PC-9 (cell line): ENCODE measurements at regions not wholly inside any gene's neighbourhood (a gene's known extent, or its start where the extent isn't known, plus 50 kb on each side); places are given as distances from the start of the nearest gene placed in this dataset.

Experiments
- BruUV-seq: library from RNA; stranded (reverse); fragments of 400-500 nt; replicated peaks from 2 replicates; lab custom pipeline; 2021; lab: Mats Ljungman, UMichigan
- CTCF ChIA-PET: fragments of 300-600 bp; sonication (Branson Sonifier 250); formaldehyde crosslinking; loops from one replicate; lab custom pipeline; 2022; ENCODE audit warnings: antibody characterized with exemption; lab: Charles Lee
- POLR2A ChIA-PET: fragments of 300-600 bp; sonication (Branson Sonifier 250); formaldehyde crosslinking; loops from one replicate; lab custom pipeline; 2022; ENCODE audit warnings: antibody characterized with exemption; ENCODE audit not compliant: unreplicated experiment; lab: Charles Lee
- DNase-seq, 2 experiments: peaks; one replicate each; pipeline versions ENCODE4 v3.0.0 to v3.0.0-alpha.2; 2015 to 2022; ENCODE audit warnings: mixed read lengths in 1 of 2
- H2AFZ ChIP-seq: fragments of 200-600 bp; sonication (generic); 2 replicates; pipeline ENCODE4 v1.8.1; 2017; ENCODE audit warnings: antibody characterized with exemption
- H3F3A ChIP-seq: fragments of 200-600 bp; sonication (generic); 2 replicates; pipeline ENCODE4 v1.8.1; 2017; ENCODE audit warnings: antibody characterized with exemption, mild to moderate bottlenecking, low read depth; ENCODE audit not compliant: insufficient read depth
- H3K27ac ChIP-seq: fragments of 200-600 bp; sonication (generic); 2 replicates; pipeline ENCODE4 v1.6.1; 2016; ENCODE audit warnings: mixed run types
- H3K27me3 ChIP-seq: fragments of 200-600 bp; sonication (generic); 2 replicates; pipeline ENCODE4 v1.6.1; 2016; ENCODE audit warnings: low read depth, mixed run types; ENCODE audit not compliant: insufficient read depth
- H3K36me3 ChIP-seq: fragments of 200-600 bp; sonication (generic); 2 replicates; pipeline ENCODE4 v1.6.1; 2016; ENCODE audit warnings: low read depth, mixed run types
- H3K4me1 ChIP-seq: fragments of 200-600 bp; sonication (generic); replicated peaks from 2 replicates; pipeline ENCODE4 v1.6.1; 2016; ENCODE audit warnings: mixed run types; ENCODE audit not compliant: insufficient read depth
- H3K4me2 ChIP-seq: fragments of 200-600 bp; sonication (generic); 2 replicates; pipeline ENCODE4 v1.6.1; 2017; ENCODE audit warnings: mixed run types
- H3K4me3 ChIP-seq: fragments of 200-600 bp; sonication (generic); 2 replicates; pipeline ENCODE4 v1.6.1; 2016; ENCODE audit warnings: mixed run types
- H3K79me2 ChIP-seq: fragments of 200-600 bp; sonication (generic); 2 replicates; pipeline ENCODE4 v1.6.1; 2017; ENCODE audit warnings: low read depth, mixed run types
- H3K9me2 ChIP-seq: fragments of 200-600 bp; sonication (generic); 2 replicates; pipeline ENCODE4 v1.8.1; 2017; ENCODE audit warnings: mild to moderate bottlenecking; ENCODE audit not compliant: insufficient read depth
- H3K9me3 ChIP-seq: fragments of 200-600 bp; sonication (generic); 2 replicates; pipeline ENCODE4 v1.8.1; 2016; ENCODE audit warnings: low read depth; ENCODE audit not compliant: insufficient read depth
- H4K20me1 ChIP-seq: fragments of 200-600 bp; sonication (generic); 2 replicates; pipeline ENCODE4 v1.8.1; 2017; ENCODE audit not compliant: insufficient read depth
- CTCF ChIP-seq: fragments of 200-600 bp; sonication (generic); conservative IDR thresholded peaks from 2 replicates; pipeline ENCODE4 v1.6.1; 2017; ENCODE audit warnings: mixed run types, antibody characterized with exemption, mild to moderate bottlenecking, moderate library complexity
- EZH2 ChIP-seq: fragments of 200-600 bp; sonication (generic); IDR thresholded peaks from 2 replicates; pipeline ENCODE4 v1.8.0; 2017; ENCODE audit warnings: antibody characterized with exemption, low read depth
- intact Hi-C: fragments of 100-400 bp; cut with micrococcal nuclease; formaldehyde crosslinking; loops from one replicate; pipeline ENCODE4 v1.10.0; 2022; ENCODE audit not compliant: unreplicated experiment

- no peak for DNase-seq
- no peaks in the 10 kb centered on the region for H3K36me3 ChIP-seq
- no peak overlapping the region for H3K4me2 ChIP-seq
- BruUV-seq = no TSS peak
- H2AFZ ChIP-seq = no peak overlapping the region
- no peaks in the 10 kb centered on the region for H3K4me1 ChIP-seq
- intact Hi-C loops = no loop called here
- ChIA-PET CTCF (no interaction called here), POLR2A (no interaction called here)
- H3K9me3 ChIP-seq = no peaks in the 10 kb centered on the region
- H3K4me3 ChIP-seq = no peak overlapping the region
- H3K27me3 ChIP-seq = peaks cover 45% of the 10 kb centered on the region
- TF ChIP-seq EZH2 (no peak), CTCF (no peak)
- no peak overlapping the region for H3K27ac ChIP-seq
- peaks cover 7% of the 10 kb centered on the region; the same call in 1 of the 2 replicates for H3F3A ChIP-seq
- H4K20me1 ChIP-seq = no peaks in the 10 kb centered on the region
- no peaks in the 10 kb centered on the region for H3K79me2 ChIP-seq
- no peaks in the 10 kb centered on the region for H3K9me2 ChIP-seq
Measured at GRCh38 chr6:168383062-168383854, 57.7 kb upstream of the SMOC2 start.

- POLR2A ChIA-PET = no interaction called here
Measured at GRCh38 chr6:168384045-168385036, 56.6 kb upstream of the SMOC2 start.

More at GRCh38 chr6:168384045-168385036, 56.6 kb upstream of the SMOC2 start:
- H3K9me3 ChIP-seq = no peaks in the 10 kb centered on the region
- peaks cover 56% of the 10 kb centered on the region for H3K27me3 ChIP-seq
- H3K79me2 ChIP-seq = no peaks in the 10 kb centered on the region
- H3K36me3 ChIP-seq = no peaks in the 10 kb centered on the region
- H2AFZ ChIP-seq = no peak overlapping the region
- H3K4me3 ChIP-seq = no peak overlapping the region
- intact Hi-C loops = no loop called here
- H3K9me2 ChIP-seq = no peaks in the 10 kb centered on the region
- no peaks in the 10 kb centered on the region for H3K4me1 ChIP-seq
- no peak overlapping the region for H3K27ac ChIP-seq
- CTCF ChIA-PET = no interaction called here
- BruUV-seq = no TSS peak
- no peak overlapping the region for H3K4me2 ChIP-seq
- peaks cover 7% of the 10 kb centered on the region; the same call in 1 of the 2 replicates for H3F3A ChIP-seq
- DNase-seq = no peak
- TF ChIP-seq EZH2 (no peak), CTCF (no peak)
- H4K20me1 ChIP-seq = no peaks in the 10 kb centered on the region
